Sciatic nerve (tissue), 2 donors: ENCODE measurements at regions not wholly inside any gene's neighbourhood (a gene's known extent, or its start where the extent isn't known, plus 50 kb on each side); places are given as distances from the start of the nearest gene placed in this dataset.
A peak's percentile ranks its signal among the peaks of the same experiment; 100 is the strongest.

Experiments used
- ATAC-seq: fragments of 200-7000 bp; cut with Tn5 transposase; one replicate; pipeline ENCODE4 v1.9.1; 2020; ENCODE audit warnings: mild to moderate bottlenecking, moderate library complexity
- DNase-seq: peaks from one replicate; pipeline ENCODE4 v3.0.0-alpha.2; 2020; ENCODE audit warnings: low spot score
- intact Hi-C: fragments of 100-400 bp; cut with DNase I; formaldehyde crosslinking; loops from one replicate; pipeline ENCODE4 v1.14.2; 2022
- donor health status: DM: no; HTN: no; CAD: no.
- donor health status: DM: no; HTN: no; CAD: no.

DNA sequence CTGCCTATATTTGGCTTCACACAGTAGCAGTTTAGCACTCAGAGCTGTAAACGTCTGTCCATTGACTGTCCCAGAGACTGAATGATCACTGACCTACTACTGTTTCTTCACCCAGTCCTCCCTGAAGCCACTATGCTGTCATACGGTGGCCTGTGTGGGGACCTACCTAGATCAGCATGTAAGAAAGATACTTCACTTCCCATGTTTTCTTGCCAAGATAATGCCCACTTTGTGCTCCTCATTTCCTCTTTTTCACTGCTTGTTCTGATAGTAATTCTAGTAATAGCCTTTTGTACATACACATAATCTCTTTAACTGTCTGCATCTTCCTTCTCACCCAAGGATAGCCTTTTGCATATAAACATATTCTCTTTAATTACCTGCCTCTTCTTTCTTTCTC lies 109.9 kb upstream of the TIAM2 start:
- no peak for DNase-seq

GRCh38 chr6:154886016-154886415 lies 109.1 kb upstream of the TIAM2 start:
- intact Hi-C loops, result no loop called here
- DNase-seq (no peak), ATAC-seq (no peak)

More for the DNA sequence above, 109.9 kb upstream of the TIAM2 start:
- no peak for ATAC-seq
- intact Hi-C loops, result no loop called here

GRCh38 chr6:154886471-154886870 lies 108.6 kb upstream of the TIAM2 start:
- ATAC-seq, result no peak
- DNase-seq, result no peak
- intact Hi-C loops, result no loop called here

GRCh38 chr6:154887051-154887450 lies 108.1 kb upstream of the TIAM2 start:
- DNase-seq, result no peak
- no peak for ATAC-seq
- intact Hi-C loops, result no loop called here

GRCh38 chr6:154888421-154889295 lies 106.5 kb upstream of the TIAM2 start:
- intact Hi-C loops, result no loop called here
- ATAC-seq (no peak), DNase-seq (no peak)

DNA sequence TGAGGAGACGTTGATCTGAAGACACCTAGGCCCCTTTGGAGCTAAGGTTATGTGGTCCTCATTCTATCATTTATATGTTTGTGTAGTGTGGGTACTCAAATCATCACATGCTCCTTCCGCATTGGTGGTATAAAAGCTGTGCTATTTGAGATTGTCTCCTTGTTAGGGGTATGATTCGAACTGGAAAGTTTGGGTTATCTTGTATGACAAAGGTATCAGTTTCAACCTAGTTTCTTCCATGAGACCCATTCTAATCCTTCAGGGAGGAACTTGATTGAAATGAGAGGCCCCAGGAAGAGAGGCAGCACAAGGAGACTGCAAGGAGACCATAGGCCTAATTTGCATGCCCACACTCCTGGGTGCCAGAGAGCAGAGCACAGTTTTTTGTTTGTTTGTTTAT lies 104.2 kb upstream of the TIAM2 start:
- intact Hi-C loops, result no loop called here
- no peak for ATAC-seq
- no peak for DNase-seq

DNA sequence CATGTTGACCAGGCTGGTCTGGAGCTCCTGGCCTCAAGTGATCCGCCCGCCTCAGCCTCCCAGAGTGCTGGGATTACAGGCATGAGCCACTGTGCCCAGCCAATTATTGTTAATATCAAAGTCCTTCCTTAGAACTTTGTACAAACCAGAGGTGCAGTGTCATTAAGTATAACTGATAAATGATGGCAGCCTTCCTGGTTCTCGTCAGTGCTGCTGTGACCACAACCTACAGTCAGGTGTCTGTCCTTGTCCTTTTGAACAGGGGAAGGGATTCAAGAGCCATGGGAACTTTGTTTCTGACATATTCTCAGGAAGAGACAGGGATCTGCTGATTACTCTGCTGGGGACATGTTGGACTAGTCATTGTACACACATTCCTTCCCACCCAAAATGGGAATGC lies 103.2 kb upstream of the TIAM2 start:
- no peak for ATAC-seq
- intact Hi-C loops, result no loop called here

DNA sequence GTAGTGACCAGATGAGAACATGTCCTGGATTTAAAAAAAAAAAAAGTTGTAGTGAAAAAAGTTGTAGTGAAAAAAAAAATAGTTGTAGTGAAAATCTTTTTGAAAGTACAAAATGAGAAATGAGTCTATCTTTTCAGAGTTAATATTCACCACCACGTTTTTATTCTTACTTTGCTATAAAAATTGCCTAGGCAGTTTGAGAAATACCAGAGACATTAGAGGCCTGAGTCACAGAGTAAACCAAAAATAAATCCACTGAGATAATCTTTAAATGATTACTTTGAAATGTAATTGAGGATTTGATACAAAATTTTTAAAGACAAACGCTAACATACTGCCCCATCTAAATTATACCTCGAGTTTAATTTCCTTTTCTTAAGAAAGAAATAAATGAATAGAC lies 101.2 kb upstream of the TIAM2 start:
- DNase-seq (no peak), ATAC-seq (no peak)
- intact Hi-C loops, result no loop called here

More for the DNA sequence above, 103.2 kb upstream of the TIAM2 start:
- DNase-seq, result no peak

DNA sequence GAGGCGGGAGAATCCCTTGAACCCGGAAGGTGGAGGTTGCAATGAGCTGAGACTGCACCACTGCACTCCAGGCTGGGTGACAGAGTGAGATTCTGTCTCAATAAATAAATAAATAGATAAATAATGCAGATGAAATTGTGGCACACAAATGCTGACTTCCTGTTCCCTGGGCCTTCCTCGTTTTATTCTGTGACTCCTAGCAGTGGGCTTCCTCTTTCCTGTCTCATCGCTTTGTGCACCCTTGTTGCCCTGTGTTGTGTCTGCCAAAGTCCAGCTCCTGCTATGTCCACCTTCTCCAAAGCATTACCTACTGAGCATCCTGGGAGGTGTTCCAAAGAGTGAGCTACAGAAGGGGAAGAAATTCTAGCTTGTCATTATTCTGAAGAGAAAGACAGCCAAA lies 100.2 kb upstream of the TIAM2 start:
- intact Hi-C loops, result no loop called here
- no peak for ATAC-seq
- DNase-seq, result no peak

DNA sequence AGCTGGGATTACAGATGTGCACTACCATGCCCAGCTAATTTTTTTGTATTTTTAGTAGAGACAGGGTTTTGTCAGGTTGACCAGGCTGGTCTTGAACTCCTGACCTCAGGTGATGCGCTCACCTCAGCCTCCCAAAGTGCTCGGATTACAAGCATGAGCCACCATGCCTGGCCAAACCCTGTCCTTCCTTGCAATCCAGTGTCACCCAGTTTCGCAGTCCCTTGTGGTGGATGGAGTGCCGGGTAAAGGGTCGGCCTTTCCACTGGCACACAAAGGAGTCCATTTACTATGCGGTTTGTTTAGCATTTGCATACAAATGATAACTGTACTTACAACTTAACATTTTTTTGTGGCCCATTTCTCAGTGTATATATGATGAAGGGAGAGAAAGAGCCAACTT lies 99.3 kb upstream of the TIAM2 start:
- intact Hi-C loops, result no loop called here
- no peak for ATAC-seq
- no peak for DNase-seq

- intact Hi-C loops, result no loop called here
- no peak for ATAC-seq
Observed at GRCh38 chr6:154898821-154899220, 96.3 kb upstream of the TIAM2 start.

DNA sequence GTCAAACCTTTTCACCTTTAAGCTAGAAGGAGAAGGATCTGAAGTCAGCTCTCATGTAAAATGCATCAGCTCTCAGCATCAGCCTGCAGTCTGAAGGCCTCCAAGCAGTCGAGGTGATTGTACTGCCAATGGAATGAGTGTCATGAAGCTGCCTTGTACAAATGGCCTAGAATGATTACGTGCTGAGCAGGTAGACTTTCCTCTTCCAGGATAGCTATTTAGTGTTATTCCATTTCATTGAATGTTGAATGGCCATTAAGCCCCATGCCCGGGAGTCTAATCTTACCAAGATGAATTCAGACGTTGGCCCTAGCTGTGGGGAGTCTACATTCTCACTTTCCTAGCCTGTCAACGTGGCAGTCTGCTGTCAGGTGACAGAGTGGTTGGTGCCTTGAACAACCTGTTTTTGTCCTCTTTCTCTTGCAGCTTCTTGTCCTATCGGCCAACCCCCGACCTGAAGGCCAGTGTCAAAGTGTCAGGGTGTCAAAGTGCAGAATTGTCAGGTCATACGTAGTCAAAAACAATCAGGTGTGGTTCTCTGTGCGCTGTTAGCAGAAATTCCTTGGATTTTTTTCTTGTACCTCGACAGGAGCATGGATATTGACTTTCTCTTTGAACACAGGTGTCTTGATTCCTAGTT lies 95.2 kb upstream of the TIAM2 start:
- DNase-seq, result no peak
- ATAC-seq, result no peak

More at GRCh38 chr6:154898821-154899220, 96.3 kb upstream of the TIAM2 start:
- DNase-seq, result no peak

GRCh38 chr6:154901876-154902552 lies 93.1 kb upstream of the TIAM2 start:
- no peak for ATAC-seq
- intact Hi-C loops, result no loop called here
- DNase-seq, result no peak

More for the DNA sequence above, 95.2 kb upstream of the TIAM2 start:
- intact Hi-C loops, result no loop called here

DNA sequence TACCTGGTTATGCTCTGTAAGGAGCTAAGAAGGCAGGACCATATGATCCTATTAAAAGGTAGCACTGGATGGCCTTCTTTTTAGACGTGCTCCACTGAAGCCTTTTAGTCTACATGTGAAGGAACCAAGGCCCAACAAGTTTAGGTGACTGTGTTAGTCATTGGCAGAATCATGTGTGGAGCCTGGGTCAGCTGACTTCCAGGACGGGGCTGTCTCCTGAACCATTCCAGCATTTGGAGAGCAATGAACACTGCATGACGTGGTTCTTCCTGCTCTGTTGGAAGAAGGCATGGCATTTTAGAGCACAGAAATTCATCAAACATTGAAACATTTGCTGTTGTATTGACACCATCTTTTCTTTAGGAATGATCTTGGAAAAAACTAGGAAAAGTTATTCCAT lies 87.8 kb upstream of the TIAM2 start:
- no peak for ATAC-seq
- DNase-seq, result no peak
- intact Hi-C loops, result no loop called here

GRCh38 chr6:154908723-154909122 lies 86.4 kb upstream of the TIAM2 start:
- no peak for ATAC-seq
- intact Hi-C loops, result no loop called here
- DNase-seq, result no peak

DNA sequence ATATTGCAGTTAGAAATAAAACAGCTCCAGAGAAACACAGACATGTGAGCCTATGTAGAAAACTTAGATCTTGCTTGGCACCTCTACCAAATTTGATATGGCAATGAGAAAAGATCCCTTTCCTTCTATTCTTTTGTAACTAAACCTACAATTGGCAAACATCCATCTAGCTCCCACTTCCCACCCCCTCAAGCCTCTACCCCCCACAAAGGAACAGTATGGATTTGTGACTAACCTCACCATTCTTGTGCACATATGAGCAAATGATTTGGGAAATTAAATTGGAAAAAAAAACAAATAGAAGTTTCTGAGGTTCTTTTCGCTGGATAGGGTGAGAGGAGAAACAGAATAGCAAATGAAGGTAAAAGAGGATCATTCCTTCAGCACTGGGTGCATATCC lies 85.8 kb upstream of the TIAM2 start:
- ATAC-seq (peak; percentile 11), DNase-seq (no peak)
- intact Hi-C loops, result no loop called here

GRCh38 chr6:154909821-154910220 lies 85.3 kb upstream of the TIAM2 start:
- ATAC-seq (peak; percentile 70), DNase-seq (no peak)
- intact Hi-C loops, result no loop called here

DNA sequence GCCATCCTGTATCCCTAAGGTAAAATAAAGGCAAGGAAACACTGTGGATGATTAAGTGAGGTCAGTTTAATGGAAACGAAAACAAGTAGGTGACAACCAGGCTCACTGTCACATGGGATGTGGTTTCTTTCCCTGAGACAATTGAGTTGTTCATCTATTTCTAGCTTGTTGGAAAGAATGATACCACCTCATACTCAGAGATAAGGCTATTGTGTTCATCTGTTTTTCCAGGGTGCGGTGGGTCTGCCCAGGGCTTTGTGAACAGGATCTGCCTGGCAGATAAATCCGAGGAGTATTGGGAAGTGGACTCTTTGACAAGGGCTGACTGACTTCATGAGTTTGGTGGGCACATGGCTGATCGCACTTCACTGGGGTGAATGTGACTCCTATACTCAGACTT lies 80.8 kb upstream of the TIAM2 start:
- ATAC-seq (no peak), DNase-seq (no peak)
- intact Hi-C loops, result no loop called here

GRCh38 chr6:154916857-154917256 lies 78.3 kb upstream of the TIAM2 start:
- intact Hi-C loops, result no loop called here
- ATAC-seq, result no peak
- no peak for DNase-seq

- ATAC-seq (no peak), DNase-seq (no peak)
- intact Hi-C loops, result no loop called here
Observed at GRCh38 chr6:154917941-154918340, 77.2 kb upstream of the TIAM2 start.
